HG02798 (cell line): ENCODE measurements at regions not wholly inside any gene's neighbourhood (a gene's known extent, or its start where the extent isn't known, plus 50 kb on each side); places are given as distances from the start of the nearest gene placed in this dataset.

Experiments used
- ATAC-seq: cut with Tn5 transposase; IDR thresholded peaks from one replicate; pipeline ENCODE4 v1.9.1; 2021; ENCODE audit warnings: mild to moderate bottlenecking; ENCODE audit not compliant: unreplicated experiment, poor library complexity

GRCh38 chr4:152165146-152165545, 370.7 kb downstream of the FBXW7 start:
- no peak for ATAC-seq

- ATAC-seq, result no peak
These were observed 371.3 kb downstream of the FBXW7 start for GRCh38 chr4:152164561-152164960.

DNA sequence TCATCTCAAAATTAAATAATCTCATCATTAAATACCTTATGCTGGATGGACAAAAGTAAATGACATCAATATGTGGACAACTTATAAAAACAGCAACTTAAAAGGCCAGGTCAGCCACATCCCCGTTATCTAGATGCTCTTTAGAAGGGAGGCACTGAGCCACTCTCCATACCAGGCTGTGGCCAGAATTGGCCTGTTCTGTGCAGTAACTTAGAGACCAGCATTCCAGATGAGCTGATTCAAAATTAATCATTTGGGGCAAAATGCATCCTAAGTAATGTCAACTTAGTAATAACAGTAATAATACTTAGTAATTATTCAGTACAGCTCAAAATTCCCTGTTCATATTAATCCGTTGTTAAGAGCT, 373.6 kb downstream of the FBXW7 start:
- ATAC-seq, result no peak

DNA sequence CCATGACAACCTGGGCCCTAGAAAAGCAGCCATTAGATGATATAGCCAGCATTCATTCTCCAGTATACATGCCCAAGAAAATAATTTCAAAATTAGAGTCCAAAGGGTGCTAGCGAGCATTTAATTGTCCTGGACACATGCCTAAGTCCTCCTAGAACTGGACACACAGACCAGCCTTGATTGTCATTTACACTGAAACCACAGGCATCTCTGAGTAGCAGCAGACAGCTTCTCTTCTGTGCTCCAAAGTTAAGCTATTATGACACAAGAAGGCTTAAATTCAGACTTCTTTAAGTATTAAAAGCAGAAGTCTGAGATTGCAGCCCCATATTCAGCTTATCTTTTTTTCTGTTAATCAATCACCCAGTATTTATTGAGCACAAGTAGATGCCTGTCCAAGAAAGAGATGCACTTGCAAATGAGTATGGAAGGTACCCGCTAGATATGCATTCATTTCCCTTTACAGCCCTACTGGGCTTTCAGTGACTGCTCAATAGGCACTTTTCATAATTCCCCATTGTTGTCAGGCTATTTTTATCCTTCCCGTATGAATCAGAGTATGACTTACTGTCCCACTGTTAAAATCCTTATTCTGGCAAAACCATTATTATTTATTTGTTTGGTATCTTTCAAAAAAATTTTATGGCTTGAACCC, 374.1 kb downstream of the FBXW7 start:
- no peak for ATAC-seq

GRCh38 chr4:152160225-152160800, 375.6 kb downstream of the FBXW7 start:
- ATAC-seq, result no peak

- no peak for ATAC-seq
These were observed 376.1 kb downstream of the FBXW7 start for GRCh38 chr4:152159773-152160172.

GRCh38 chr4:152158225-152158624, 377.7 kb downstream of the FBXW7 start:
- ATAC-seq, result no peak

DNA sequence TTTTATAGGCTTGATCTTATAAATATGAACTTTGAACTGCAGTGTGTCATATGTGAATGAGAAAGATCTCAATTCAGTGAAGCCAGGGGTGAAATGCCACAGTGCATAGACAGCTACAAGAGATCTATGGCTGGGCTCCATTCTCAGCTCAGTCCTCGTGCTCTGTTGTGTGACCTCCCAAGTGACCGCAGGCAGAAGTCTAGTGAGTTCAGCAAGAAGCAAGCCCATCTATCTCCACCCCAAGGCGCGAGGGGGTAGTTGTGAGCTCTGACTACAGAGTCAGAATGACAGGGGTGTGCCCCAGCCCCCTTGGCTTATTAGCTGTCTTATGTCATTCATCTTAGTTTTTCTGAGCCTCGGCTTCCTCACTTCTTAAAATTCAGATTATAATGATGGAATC, 378.3 kb downstream of the FBXW7 start:
- no peak for ATAC-seq

DNA sequence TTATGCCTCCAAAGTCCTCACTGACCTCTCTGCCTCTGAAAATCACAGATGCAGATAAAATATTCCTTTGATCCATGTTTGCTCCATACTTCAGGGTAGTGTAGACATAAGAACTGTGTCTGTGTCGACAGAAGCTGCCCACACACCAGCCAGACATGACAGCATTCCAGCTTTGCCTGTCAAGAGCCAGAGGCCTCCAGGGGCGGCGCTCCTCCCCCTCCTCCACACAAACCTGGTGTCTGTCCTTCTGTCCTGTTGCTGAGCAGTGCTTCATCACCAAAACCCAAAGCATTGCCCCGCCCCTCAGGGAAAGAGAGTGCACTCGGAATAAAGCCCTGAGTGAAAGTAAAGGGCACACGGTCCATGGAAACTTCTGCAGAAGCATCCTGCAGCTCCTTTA, 379.4 kb downstream of the FBXW7 start:
- no peak for ATAC-seq

- ATAC-seq, result no peak
These were observed 380.8 kb downstream of the FBXW7 start for GRCh38 chr4:152155070-152155469.

DNA sequence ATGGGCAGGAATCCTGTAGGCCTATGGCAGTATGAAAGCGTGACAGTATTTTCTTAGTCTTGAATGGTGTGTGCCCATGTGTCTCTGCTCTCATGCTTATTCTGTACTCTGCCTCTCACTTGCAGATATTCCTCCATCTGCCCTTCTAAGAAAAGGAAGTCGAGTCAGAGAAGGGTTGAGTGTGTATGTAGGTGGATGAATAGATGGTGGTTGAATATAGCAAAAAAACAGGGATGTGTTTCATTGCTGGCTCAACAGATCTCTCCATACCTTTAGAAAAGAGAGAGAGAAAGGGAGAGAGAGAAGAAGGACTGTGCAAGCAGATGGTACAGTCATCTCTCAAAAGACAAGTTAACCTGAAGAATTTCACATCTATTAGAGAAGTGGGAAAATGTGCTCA, 381.5 kb downstream of the FBXW7 start:
- ATAC-seq, result no peak

GRCh38 chr4:152153476-152154270, 382.2 kb downstream of the FBXW7 start:
- ATAC-seq, result no peak

- no peak for ATAC-seq
These were observed 385.7 kb downstream of the FBXW7 start for GRCh38 chr4:152150214-152150613.

- ATAC-seq, result no peak
These were observed 386.1 kb downstream of the FBXW7 start for GRCh38 chr4:152149745-152150144.

- no peak for ATAC-seq
These were observed 387.2 kb upstream of the GATB start for GRCh38 chr4:152148057-152148456.

GRCh38 chr4:152146244-152146643, 385.4 kb upstream of the GATB start:
- ATAC-seq, result no peak

GRCh38 chr4:152143806-152144205, 383.0 kb upstream of the GATB start:
- ATAC-seq, result no peak

- ATAC-seq, result no peak
These were observed 377.6 kb upstream of the GATB start for GRCh38 chr4:152138451-152138850.

DNA sequence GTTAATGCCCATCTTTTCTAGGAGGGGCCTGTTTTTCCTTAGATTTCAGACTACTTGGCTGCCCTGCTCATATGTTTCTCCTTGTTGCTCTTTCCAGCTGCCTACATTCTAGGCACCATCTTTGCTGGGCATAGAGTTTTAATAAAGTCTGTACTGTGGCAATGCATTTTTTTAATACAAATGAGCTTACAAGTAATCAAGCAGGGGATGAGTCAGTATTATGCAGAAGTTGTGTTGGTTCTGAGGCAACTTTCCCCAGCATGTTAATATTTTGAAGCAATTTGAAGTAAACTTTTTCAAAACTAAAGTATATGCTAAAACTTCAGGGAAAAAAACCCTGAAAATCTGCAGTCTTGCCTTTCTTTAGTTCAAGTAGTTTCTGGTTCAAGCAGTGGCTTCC, 372.0 kb upstream of the GATB start:
- no peak for ATAC-seq

DNA sequence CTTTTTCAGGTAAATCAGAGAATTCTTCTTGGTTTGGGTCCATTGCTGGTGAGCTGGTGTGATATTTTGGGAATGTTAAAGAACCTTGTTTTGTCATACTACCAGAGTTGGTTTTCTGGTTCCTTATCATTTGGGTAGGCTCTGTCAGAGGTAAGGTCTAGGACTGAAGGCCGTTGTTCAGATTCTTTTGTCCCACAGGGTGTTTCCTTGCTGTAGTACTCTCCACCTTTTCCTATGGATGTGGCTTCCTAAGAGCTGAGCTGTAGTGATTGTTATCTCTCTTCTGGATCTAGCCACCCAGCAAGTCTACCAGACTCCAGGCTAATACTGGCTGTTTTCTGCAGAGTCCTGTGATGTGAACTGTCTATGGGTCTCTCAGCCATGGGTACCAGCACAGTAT, 367.5 kb upstream of the GATB start:
- ATAC-seq, result no peak

- no peak for ATAC-seq
These were observed 365.4 kb upstream of the GATB start for GRCh38 chr4:152126238-152126637.
